HuH-7 (cell line): ENCODE measurements at regions not wholly inside any gene's neighbourhood (a gene's known extent, or its start where the extent isn't known, plus 50 kb on each side); places are given as distances from the start of the nearest gene placed in this dataset.
"Not testable (repeated sequence)": the region's sequence is repeated elsewhere in the genome, so short reads cannot be mapped to it uniquely, and the experiment has no call there.

Source experiments
- DNase-seq: peaks from one replicate; pipeline ENCODE4 v3.0.0; 2011; ENCODE audit warnings: low spot score

DNA sequence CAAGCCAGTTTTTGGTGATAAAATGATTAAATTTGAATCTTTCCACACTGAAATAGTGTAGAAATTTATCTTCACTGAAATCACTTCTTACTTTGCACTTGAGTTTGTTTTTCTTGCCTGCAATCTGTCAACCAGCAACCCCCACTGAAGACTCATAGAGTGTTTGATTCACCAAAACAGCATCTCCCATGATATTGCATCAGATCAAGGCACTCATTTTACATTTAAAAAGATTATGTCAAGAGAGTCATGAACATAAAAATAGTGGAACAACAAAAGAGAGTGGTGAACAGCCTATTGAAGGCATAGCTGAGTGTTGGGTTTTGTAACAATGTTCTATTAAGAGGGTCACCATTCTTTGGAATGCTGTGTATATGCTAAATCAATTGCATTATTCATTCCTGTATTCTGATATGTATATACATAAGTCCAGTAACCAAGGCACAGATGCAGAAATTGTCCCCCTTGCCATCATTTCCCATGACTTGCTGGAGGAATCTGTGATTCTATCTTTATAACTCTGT, 1934.9 kb downstream of the ARAP2 start:
- DNase-seq: no peak

DNA sequence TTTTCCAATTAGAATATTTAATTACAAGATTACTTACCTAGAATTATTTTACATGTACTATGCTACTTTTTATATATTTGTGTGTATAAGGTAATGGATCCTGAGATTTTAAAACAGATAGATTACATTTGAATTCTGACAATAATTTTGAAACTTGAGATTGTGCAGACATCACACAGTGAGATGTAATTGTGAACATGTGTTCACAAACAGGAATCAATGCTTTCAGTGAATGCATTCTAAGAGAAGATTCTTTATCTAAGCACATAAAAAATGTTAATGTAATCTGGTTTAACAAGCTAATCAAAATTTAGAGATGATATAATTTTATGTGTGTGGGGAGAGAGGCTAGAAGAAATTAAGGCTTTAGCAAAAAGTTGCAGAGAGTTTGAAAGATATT, 1925.5 kb downstream of the ARAP2 start:
- DNase-seq: no peak

DNA sequence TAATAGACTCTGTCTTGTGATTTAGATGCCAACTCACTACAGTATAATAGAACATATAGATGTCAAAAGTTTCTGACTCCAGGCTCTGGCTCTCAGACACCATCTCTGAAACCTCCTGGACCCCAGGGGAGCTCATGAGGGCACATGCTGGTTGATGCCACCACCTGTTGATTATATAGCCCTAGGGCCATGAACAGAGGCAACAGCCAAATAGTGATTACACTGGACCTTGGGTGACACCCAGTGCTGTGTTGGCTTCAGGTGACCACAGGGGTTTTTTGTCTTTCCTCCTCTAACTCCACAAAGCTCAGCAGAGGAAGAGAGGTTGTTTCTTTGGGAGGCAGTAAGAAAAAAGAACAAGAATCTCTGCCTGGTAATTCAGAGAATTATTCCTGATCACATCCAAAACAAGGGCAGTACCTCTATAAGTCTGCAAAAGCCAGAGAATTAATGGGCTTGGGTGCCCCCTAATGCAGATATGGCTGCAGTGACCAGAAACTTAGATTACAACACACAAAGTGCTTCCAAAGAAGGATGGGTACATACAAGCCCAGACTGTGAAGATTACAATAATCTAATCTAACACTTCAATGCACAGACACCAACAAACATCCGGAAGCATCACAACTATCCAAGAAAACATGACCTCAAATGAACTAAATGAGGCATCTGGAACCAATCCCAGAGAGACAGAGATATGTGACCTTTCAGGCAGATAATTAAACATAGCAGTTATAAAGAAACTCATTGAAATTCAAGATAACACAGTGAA, 1920.6 kb downstream of the ARAP2 start:
- DNase-seq: no peak

DNA sequence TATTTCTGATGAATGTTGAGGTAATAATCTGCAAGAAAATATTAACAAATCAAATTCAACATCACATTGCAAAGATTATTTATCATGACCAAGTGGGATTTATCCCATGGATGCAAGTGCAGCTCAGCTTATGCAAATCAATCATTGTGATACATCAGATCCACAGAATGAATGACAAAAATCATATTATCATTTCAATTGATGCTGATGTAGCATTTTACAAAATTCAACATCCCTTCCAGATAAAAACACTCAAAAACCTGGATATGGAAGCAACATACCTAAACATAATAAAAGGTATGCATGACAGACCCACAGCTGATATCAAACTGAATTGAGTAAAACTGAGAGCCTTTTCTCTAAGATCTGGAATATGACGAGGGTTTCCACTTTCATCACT, 1915.4 kb downstream of the ARAP2 start:
- no peak for DNase-seq

DNA sequence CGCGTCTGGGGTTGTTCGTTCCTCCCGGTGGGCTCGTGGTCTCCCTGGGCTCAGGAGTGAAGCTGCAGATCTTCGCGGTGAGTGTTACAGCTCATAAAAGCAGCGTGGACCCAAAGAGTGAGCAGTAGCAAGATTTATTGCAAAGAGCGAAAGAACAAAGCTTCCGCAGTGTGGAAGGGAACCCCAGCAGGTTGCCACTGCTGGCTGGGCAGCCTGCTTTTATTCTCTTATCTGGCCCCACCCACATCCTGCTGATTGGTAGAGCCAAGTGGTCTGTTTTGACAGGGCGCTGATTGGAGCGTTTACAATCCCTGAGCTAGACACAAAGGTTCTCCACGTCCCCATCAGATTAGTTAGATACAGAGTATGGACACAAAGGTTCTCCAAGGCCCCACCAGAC, 1909.2 kb downstream of the ARAP2 start:
- not testable (repeated sequence) for DNase-seq

DNA sequence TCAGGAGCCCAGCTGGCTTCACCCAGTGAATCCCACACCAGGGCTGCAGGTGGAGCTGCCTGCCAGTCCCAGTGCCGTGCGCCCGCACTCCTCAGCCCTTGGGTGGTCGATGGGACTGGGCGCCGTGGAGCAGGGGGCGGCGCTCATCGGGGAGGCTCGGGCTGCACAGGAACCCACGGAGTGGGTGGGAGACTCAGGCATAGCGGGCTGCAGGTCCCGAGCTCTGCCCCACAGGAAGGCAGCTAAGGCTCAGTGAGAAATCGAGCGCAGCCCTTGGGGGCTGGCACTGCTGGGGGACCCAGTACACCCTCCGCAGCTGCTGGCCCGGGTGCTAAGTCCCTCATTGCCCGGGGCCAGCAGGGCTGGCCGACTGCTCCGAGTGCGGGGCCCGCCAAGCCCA, 1908.8 kb downstream of the ARAP2 start:
- not testable (repeated sequence) for DNase-seq

DNA sequence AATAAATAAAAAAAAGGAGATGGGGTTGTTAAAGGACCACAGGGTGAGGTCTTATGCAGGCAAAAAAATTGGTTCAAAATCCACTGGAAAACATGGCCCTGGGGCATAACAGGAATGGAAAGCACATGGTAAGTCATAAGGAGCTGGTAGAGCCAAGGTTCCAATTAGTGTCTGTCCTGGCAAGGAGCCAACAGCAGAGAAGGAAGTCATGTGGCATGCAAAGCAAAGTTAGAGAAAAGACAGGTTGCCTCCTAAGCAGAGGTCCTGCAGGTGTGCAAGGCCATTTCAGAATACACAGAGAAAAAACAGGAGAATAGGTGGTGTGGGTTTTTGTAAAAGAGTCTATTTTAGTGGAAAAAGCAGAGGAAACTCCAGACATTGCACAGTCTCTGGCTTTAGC, 1881.7 kb downstream of the ARAP2 start:
- no peak for DNase-seq

DNA sequence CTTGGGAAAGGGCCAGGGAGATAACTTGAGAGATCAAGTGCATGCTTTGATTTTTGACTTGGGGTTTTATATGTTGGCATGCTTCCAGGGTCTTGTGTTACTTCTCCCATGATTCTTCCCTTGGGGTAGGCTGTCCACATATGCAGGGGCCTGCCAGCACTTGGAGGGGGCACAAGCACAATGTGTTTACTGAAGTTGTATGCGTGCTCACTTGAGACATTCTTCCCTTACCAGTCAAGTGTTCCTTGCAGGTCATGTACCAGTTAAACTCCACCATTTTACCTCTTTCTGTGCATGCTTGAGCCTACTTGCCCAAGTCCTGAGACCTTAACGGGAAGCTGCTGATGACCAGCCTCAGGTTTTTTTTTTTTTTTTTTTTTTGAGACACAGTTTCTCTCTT, 1880.5 kb downstream of the ARAP2 start:
- no peak for DNase-seq

DNA sequence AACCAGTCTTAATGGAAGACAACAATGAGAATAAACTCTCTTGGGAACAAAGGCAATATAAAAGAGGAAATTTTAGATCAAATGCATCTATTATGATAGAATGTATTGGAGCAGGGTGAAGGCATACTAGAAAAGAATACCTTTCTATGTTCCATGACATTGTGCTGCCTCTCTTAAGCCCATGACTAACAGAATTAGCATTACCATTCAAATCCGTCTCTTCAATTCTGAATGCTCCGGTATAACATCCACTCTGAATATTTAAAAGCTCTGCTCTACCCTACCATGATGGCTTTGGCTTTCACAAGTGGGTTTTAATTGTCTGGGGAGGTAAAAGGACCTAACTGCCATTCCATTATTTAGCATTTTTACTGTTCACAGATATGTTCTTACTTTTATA, 1878.4 kb downstream of the ARAP2 start:
- no peak for DNase-seq

DNA sequence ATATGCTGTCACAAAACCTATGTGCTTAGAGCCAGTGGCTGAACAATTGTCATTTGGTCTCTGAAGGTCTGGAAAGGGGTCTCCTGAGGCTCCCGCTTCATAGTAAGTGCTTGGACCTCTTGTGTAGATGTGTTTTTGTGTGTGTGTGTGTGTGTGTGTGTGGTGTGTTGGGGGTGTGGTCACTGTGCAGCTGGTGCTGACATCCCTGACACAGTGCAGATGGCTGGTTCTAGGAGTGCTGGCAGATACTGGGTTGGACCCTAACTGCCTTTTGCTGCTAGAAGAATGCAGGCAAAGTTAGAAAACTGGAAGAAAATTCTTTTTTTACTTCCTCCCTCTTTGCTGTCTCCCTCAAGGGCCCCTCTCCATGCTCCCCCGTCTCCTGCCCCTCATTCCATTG, 1872.6 kb downstream of the ARAP2 start:
- DNase-seq: no peak

DNA sequence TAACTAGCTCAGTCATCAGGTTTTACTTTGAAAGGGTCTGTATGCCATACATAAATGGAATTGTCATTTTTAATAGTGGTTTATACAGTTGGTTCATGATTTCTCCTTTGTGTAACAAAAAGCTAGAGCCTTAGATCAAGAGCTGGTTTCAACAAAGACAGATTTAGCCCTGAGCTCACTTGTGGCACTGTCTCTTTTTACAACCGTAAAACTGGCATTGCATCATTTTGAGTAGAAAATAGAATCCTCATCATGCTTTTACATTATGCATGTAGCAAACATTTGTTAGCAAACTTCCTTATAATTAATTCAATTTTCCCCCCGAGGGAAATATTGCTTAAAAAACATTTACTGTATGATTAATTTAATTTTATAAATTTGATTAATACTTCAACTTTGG, 1871.5 kb downstream of the ARAP2 start:
- no peak for DNase-seq

DNA sequence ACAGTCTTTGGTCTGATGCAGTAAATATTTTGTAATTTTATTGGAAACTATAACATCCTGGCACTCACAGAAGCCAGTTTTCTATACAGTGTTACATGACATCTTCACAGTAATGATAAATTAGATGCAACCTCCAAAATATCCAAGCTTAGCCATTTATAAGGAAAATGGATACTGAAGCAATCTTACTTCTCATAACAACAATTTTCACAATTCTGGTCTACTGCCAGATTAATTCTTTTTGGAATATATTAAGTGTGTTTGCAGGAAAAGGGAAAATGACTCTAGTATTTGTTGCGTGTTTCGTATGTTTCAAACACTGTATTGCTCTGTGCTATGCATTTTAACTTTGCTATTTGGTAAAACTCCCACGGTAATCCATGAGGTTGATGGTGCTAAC, 1870.9 kb downstream of the ARAP2 start:
- no peak for DNase-seq

DNA sequence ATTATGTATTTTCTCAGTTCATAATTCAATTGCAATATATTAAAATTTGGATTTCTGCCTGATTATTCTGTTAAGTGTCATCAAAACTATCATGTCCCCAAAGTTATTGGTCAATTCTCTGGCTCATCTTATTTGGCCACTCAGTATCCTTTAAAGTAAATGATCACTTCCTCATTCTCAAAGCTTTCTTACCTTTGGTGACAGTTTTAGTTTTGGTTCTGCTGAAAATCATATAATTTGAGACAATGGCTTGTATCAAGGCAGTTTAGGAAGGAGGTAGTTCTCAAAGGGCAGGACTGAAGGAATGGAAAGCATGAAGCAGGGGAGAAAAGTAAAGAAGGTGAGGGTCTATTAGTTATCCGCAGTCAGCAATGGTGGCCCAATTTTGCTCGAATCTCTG, 1832.1 kb downstream of the ARAP2 start:
- no peak for DNase-seq

DNA sequence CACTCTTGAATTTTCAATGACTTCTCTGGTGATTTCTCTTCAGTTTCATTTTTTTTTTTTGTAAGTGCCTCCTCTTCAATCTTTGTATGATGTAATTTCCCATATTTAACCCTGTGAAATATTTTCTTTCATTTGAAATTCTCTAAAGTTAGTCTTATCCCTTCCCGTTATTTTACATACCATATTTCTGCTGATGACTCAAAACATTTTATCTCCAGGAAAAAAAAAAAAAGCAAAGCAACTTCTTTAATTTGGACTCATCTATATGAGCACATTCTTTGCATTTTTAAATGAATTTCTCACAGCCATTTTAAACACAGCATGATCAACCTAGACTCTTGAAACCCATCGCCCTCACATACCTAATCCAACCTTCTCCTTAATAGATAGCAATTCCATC, 1831.4 kb downstream of the ARAP2 start:
- DNase-seq: no peak

DNA sequence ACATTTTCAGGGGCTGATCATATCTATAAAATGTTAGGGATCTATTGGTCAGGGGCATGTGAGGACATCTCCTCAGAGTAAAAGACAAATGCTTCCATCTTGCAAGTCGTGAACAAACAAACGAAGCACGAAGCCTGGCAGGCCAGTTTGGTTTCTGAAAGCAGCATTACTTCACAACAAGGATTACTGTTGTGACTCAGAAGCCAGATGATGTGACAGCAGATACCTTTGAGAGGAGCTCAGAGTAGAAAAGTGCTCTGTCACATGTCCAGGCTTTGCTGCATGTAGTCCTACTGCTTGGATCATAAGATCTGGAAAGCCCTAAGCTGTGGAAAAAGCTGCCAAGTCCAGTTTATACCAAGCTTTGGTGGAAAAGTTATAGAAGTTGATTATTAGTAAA, 1827.2 kb downstream of the ARAP2 start:
- no peak for DNase-seq

DNA sequence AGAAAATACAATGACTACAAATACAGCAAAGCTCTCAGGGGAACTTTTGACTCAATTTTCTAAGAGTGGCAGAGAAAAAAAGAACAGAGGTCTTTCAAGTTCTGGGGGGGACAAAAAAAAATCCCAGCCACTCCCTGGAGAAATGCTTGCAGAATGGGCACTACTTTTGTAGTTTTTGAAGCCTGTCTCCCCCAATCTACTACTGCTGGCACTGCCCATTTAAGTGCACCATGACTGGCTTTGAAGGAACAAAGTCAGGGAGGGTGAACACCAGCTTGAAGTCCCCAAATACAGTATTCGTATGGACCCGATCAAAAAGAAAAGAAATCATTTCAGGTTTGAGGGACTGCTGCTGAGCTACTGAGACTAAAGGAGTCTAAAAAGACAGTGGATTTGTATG, 1824.4 kb downstream of the ARAP2 start:
- DNase-seq: no peak

DNA sequence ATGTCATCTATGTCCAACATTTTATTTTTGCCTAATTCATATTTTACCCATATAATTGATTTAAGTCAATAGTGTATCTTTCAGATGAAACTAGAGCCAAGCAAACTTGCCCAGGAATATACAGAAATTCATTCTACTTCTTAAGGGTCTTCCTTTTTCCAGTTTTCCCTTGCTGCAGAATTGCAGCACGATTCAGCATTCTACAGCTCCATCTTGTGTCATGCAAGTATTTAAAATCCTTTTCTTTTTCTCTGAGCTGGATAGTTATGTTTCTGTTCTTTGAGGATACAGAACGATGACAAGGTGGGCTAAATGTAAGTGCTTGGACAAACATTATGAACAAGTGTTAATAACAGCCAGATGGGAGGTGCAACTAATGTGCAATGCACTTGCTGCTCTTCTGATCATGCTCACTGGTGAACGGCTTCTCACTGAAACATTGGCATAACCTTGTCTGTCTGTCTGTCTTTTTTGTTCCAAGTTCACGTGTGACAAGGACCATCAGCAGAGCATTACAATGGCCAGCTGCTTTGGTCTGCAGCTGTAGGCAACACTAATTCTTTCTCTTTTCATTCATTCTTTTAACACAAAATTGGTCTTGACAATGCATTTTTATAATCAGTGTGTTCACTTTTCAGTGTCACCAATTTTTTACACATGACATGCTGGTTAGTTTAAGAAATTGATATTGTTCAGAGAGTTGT, 1821.7 kb downstream of the ARAP2 start:
- DNase-seq: no peak

DNA sequence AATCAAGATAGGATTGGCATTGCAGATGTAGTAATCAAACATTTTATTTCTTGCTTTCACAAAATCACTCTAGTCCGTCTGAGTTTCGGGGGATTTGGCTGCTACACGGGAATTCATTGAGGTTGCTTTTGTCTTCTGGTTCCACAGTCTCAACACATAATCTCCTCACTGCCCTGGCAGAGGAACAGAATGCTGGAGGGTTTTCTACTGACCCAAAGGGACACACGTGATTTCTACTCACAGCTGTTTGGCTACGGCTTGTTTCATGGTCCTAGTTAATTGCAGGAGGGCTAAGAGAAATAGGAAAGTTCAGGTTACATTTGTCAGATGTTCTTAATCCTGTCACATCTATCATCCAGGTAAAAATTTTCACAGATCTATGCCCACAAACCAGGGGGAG, 1811.6 kb downstream of the ARAP2 start:
- no peak for DNase-seq

DNA sequence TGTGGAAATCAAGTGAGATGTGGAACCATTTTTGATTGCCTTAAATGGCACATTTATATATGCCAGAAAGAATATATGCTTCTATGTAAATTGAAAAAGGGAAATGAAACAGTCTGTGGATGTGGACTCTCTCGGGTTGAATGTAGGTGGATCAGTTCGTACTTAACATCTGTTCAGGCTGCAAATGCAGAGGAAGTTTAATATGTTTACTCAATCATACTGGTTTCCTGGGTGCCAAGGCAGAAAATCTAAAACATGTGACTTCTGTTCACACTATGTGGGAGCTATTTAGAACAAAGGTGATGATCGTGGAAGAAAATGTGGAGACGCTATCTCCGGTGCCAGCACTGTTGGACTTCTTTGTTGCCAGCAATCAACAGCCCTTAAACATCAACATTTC, 1809.9 kb downstream of the ARAP2 start:
- DNase-seq: not testable (repeated sequence)

DNA sequence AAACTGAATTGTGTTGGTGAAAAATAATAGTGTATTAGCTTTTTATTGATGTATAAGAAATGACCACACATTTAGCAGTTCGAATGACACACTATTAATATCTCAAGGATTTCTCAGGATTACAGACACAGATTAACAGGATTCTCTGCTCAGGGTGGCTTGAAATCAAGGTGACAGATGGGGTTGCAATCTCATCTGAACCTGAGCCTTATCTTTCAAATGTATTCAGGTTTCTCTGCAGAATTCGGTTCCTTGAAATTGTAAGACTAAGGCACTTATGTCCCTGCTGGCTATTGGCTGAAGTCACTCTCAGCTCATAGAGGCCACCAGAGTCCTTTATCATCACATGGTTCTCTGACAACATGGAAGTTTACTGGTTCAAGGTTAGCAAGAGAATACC, 1780.1 kb downstream of the ARAP2 start:
- DNase-seq: no peak

DNA sequence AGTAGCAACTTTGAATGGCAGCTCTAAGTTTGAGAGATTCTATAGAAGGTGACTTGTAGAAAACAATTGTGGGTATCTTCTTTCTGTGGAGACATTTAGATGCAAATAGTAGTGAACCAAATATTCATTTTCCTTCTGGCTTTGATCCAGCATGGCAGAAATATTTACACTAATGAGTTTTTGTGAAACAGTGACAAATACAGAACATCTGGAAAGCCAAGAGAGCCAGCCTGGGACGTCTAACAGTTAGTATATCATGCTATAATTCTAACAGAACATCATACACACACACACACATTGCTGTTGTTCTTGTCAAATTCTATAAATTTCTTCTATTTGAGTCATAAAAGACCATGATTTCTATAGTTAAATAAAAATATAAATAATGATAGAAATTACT, 1777.9 kb downstream of the ARAP2 start:
- no peak for DNase-seq

DNA sequence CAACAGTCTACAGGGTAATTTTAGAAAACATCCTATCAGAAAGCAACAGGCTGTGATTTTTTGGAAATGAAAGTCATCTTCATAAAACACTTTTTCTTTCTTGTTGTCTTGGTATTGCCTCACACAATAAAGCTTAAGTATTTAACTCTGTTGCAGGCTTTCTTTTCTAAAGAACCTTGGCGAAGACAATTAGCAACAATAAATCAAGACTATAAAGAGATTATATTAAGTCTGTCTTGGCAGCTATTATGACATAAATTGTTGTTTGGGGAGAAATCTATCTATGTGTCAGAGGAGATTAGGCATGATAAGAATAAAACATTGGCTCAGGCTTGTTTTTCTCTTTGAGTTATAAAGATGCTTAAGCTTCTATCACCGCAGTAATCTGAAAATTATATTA, 1774.8 kb downstream of the ARAP2 start:
- no peak for DNase-seq

DNA sequence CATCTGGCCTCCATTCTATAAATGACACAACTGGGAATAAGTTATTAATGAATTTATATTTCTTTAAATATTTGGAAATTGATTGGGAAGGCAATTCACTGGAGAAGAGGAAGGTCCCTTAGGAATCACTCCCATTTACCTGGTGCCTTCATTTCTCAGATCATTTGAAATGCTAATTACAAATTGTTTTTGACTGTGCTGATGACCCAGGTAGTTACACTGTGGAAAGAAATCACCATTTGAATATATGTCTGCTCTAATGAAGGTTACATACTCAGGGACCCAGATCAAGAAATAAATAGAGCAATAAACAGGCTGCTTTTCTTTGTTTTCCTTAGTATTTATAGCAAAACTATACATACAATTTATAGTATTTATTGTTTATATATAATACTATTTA, 1759.1 kb downstream of the ARAP2 start:
- no peak for DNase-seq
